AG09309 (cell line): ENCODE measurements at regions not wholly inside any gene's neighbourhood (a gene's known extent, or its start where the extent isn't known, plus 50 kb on each side); places are given as distances from the start of the nearest gene placed in this dataset.

Experiments
- DNase-seq: peaks from one replicate; pipeline ENCODE4 v3.0.0-alpha.2; 2010; ENCODE audit warnings: low read depth
- H3K4me3 ChIP-seq: 2 replicates; pipeline ENCODE4 v1.5.1; 2011; ENCODE audit warnings: mild to moderate bottlenecking, low read depth, low read length, moderate library complexity; ENCODE audit not compliant: control insufficient read depth
- TF ChIP-seq, protein P1 (sequence below): IDR thresholded peaks from 2 replicates; pipeline ENCODE4 v1.5.1; 2011; ENCODE audit warnings: mild to moderate bottlenecking, low read depth, low read length, inconsistent platforms; ENCODE audit not compliant: insufficient read depth, control insufficient read depth; ENCODE audit errors: missing control alignments

DNA sequence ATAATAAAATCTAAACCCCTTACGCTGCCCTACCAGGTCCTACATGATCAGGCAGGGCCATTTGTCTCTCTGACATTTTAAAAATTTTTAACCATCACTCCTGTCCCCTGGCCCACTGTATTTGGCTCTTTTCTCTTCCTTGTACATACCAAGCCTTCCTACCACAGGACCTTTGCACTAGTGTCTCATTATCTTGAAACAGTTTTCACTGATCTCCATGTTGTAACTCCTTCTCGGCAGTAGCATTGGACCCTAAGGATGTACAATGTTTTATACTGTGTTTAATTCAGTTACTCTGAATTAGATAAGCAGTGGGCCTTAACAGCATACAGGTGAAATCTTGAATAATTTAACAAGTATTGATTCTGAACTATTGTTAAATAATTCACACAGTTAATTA lies 330.7 kb downstream of the UTRN start:
- no peak overlapping the region for H3K4me3 ChIP-seq
- TF ChIP-seq, protein P1, sequence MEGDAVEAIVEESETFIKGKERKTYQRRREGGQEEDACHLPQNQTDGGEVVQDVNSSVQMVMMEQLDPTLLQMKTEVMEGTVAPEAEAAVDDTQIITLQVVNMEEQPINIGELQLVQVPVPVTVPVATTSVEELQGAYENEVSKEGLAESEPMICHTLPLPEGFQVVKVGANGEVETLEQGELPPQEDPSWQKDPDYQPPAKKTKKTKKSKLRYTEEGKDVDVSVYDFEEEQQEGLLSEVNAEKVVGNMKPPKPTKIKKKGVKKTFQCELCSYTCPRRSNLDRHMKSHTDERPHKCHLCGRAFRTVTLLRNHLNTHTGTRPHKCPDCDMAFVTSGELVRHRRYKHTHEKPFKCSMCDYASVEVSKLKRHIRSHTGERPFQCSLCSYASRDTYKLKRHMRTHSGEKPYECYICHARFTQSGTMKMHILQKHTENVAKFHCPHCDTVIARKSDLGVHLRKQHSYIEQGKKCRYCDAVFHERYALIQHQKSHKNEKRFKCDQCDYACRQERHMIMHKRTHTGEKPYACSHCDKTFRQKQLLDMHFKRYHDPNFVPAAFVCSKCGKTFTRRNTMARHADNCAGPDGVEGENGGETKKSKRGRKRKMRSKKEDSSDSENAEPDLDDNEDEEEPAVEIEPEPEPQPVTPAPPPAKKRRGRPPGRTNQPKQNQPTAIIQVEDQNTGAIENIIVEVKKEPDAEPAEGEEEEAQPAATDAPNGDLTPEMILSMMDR = no peak
- no peak for DNase-seq

DNA sequence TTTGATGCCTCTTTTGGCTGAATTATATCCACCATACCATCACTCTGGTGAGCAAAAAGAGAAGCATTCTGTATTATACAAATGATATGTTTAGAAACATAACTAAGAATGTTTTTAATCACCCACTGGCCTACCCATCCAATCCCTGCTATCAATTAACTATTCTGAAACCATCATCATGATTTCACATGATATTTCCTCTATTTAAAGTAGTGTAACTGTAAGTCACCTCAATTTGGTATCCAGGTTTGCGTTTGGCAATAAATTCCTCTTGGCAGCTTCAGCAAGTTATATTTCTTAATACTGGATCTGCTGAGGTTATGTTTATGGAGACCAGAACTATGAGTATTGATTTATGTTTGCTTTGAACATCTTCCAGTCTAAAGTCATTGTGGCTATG lies 332.1 kb downstream of the UTRN start:
- TF ChIP-seq, protein P1 = no peak
- no peak overlapping the region for H3K4me3 ChIP-seq
- no peak for DNase-seq

DNA sequence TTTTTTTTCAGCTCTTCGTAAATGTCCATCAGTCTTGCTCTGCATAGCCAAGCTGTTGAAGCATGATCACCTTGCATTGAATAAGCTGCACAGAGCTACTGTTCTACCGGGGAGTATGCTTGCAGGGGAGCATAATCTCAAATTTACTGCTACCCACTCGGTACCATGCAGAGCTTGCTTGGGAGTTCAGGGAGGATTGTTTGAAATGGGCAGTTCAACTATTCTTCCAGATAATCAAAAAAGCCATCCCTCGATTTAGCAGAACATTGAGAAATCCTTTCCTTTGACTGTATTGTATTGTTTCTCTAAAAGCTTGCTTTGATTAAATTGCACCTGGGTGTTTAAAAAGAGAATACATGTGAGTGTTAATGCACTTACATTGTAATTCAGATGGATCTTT lies 332.6 kb downstream of the UTRN start:
- DNase-seq = no peak
- TF ChIP-seq, protein P1 = no peak
- H3K4me3 ChIP-seq = no peak overlapping the region

DNA sequence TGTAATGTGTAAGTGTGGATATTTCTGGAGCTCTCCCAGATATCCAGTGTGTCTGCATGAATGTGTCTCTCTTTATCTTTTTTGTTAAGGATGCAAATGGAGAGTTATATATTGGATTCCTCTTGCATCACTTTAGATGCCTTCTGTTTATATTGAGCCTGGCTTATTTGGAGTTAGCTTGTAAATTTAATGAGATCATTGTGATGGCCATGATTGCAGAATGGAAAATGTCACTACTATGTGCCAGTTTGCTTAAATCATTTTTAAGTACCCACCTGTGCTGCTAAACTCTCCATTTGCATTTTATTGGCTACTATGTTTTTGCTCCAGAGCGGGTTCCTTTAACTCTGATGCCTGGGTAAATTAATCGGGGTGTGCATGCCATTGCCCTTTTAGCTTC lies 334.8 kb downstream of the UTRN start:
- DNase-seq = no peak
- TF ChIP-seq, protein P1 = no peak
- no peak overlapping the region for H3K4me3 ChIP-seq

DNA sequence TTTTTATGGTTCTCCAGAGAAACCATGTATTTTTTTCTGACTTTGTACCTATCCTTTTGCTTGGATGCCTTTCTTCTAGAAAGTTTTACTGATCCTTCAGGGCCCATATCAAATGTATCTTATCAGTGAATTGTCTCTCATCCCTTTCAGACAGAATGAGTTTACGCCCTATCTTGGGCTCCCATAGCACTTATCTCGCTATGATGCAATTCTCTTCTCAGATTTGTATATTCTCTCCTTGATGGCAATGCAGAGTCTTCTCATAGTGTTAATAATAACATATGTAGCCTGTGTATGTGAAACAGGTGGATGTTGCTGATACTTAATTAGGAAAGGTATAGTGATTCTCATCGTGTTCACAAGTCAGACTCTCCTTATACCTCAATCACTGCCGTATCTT lies 336.2 kb downstream of the UTRN start:
- DNase-seq = no peak
- TF ChIP-seq, protein P1 = no peak
- H3K4me3 ChIP-seq = no peak overlapping the region

DNA sequence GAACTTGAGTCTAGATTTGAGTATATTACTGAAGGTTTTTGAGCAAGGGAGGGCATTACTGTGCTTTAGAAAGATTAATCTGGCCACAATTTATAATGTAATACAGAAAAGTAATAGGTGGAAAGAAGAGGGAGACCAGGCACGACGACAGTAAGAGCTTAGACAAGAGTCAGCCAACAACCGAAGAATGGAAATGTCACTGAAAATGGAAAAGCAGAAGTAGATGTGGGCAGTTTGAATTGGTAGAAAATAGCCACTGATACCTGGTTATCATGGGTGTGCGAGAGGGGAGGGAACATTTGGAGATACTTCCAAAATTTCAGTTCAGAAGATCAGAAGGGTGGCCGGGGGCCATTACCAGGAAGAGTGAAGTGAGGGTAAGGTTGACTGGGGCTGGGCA lies 339.1 kb downstream of the UTRN start:
- TF ChIP-seq, protein P1 = no peak
- no peak for DNase-seq
- H3K4me3 ChIP-seq = no peak overlapping the region

DNA sequence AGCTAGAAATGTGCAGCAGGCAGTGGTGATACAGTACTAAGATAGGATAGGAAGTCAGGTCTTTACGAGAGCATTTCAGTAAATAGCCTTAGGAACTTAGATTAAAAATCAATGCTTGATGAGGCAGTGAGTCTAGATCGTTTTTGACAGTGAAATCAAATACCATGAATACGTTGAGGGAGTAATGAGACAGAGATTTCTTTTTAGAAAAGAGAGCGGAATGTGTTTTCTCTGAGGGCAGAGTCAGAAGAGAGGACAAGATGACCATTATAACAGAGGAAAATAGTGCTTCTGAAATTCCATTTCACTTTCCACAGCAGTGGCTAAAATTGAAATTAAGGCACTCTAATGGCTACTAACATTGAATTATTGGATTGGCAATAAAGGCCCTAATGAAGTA lies 339.6 kb downstream of the UTRN start:
- H3K4me3 ChIP-seq = no peak overlapping the region
- TF ChIP-seq, protein P1 = no peak

More for the DNA sequence above, 339.6 kb downstream of the UTRN start:
- no peak for DNase-seq
